Loucy (cell line): ENCODE measurements at regions not wholly inside any gene's neighbourhood (a gene's known extent, or its start where the extent isn't known, plus 50 kb on each side); places are given as distances from the start of the nearest gene placed in this dataset.

Source experiments
- H2AFZ ChIP-seq: fragments of 200-600 bp; sonication (generic); 2 replicates; pipeline ENCODE4 v1.6.0; 2016; ENCODE audit warnings: antibody characterized with exemption, mild to moderate bottlenecking, low read length, moderate library complexity
- H3F3A ChIP-seq: fragments of 200-600 bp; 2 replicates; pipeline ENCODE4 v1.6.0; 2016; ENCODE audit warnings: antibody characterized with exemption, low read depth, mild to moderate bottlenecking
- H3K27me3 ChIP-seq: fragments of 200-600 bp; sonication (generic); 2 replicates; pipeline ENCODE4 v1.6.1; 2014; ENCODE audit warnings: low read length, mild to moderate bottlenecking; ENCODE audit not compliant: insufficient read depth, poor library complexity, severe bottlenecking
- H3K36me3 ChIP-seq: fragments of 200-600 bp; sonication (generic); 2 replicates; pipeline ENCODE4 v1.6.1; 2016; ENCODE audit warnings: low read length; ENCODE audit not compliant: insufficient read depth
- H3K4me1 ChIP-seq: fragments of 200-600 bp; sonication (generic); 2 replicates; pipeline ENCODE4 v1.5.1; 2014; ENCODE audit warnings: low read length, mild to moderate bottlenecking; ENCODE audit not compliant: insufficient read depth, poor library complexity, severe bottlenecking
- H3K4me2 ChIP-seq: fragments of 200-600 bp; sonication (generic); 2 replicates; pipeline ENCODE4 v1.6.0; 2014; ENCODE audit warnings: antibody characterized with exemption, low read length, low read depth, mild to moderate bottlenecking; ENCODE audit not compliant: poor library complexity, severe bottlenecking
- H3K4me3 ChIP-seq: fragments of 200-600 bp; sonication (generic); 2 replicates; pipeline ENCODE4 v1.5.1; 2014; ENCODE audit warnings: low read length, mild to moderate bottlenecking, mixed read lengths; ENCODE audit not compliant: poor library complexity, severe bottlenecking
- H3K79me2 ChIP-seq: fragments of 200-600 bp; sonication (generic); 2 replicates; pipeline ENCODE4 v1.6.1; 2014; ENCODE audit warnings: low read length; ENCODE audit not compliant: insufficient read depth
- H3K9ac ChIP-seq: fragments of 200-600 bp; sonication (generic); 2 replicates; pipeline ENCODE4 v1.6.0; 2014; ENCODE audit warnings: mild to moderate bottlenecking, low read depth, low read length, moderate library complexity; ENCODE audit not compliant: poor library complexity, severe bottlenecking
- H3K9me2 ChIP-seq: fragments of 200-600 bp; sonication (generic); replicated peaks from 2 replicates; pipeline ENCODE4 v1.6.1; 2016; ENCODE audit warnings: low read depth, low read length, mixed read lengths
- H3K9me3 ChIP-seq: fragments of 200-600 bp; sonication (generic); 2 replicates; pipeline ENCODE4 v1.6.1; 2014; ENCODE audit warnings: mild to moderate bottlenecking, antibody characterized with exemption, low read length, low read depth; ENCODE audit not compliant: insufficient read depth
- H4K20me1 ChIP-seq: fragments of 200-600 bp; sonication (generic); 2 replicates; pipeline ENCODE4 v1.6.0; 2014; ENCODE audit warnings: antibody characterized with exemption, low read length, mild to moderate bottlenecking; ENCODE audit not compliant: insufficient read depth, poor library complexity, severe bottlenecking
- CTCF ChIP-seq: fragments of 200-600 bp; sonication (generic); conservative IDR thresholded peaks from 2 replicates; pipeline ENCODE4 v1.5.1; 2014; ENCODE audit warnings: mild to moderate bottlenecking, antibody characterized with exemption, low read length
- EZH2phosphoT487 ChIP-seq: fragments of 200-600 bp; IDR thresholded peaks from 2 replicates; pipeline ENCODE4 v1.6.1; 2018; ENCODE audit warnings: antibody characterized with exemption, mild to moderate bottlenecking, moderate library complexity, borderline replicate concordance

GRCh38 chr15:39194106-39194830, 386.6 kb upstream of the THBS1 start:
- Histone ChIP-seq H4K20me1 (no peaks in the 10 kb centered on the region), H3K36me3 (no peaks in the 10 kb centered on the region), H3K79me2 (no peaks in the 10 kb centered on the region), H3K9me3 (no peaks in the 10 kb centered on the region), H3K4me2 (no peak overlapping the region), H3K9ac (no peak overlapping the region), H2AFZ (0 out of 2 replicates have a peak overlapping the region, but pooled peaks have one; percentile 10), H3K9me2 (no peaks in the 10 kb centered on the region), H3K27me3 (no peaks in the 10 kb centered on the region), H3F3A (no peaks in the 10 kb centered on the region), H3K4me3 (no peak overlapping the region), H3K4me1 (no peaks in the 10 kb centered on the region)
- TF ChIP-seq EZH2phosphoT487 (no peak), CTCF (no peak)

- no peak overlapping the region for H3K4me3 ChIP-seq
- TF ChIP-seq EZH2phosphoT487 (no peak), CTCF (no peak)
- H3K36me3 ChIP-seq = no peaks in the 10 kb centered on the region
- no peaks in the 10 kb centered on the region for H3K9me2 ChIP-seq
- no peaks in the 10 kb centered on the region for H3K79me2 ChIP-seq
- H3K9ac ChIP-seq = no peak overlapping the region
- H3K9me3 ChIP-seq = no peaks in the 10 kb centered on the region
- H3F3A ChIP-seq = no peaks in the 10 kb centered on the region
- H4K20me1 ChIP-seq = no peaks in the 10 kb centered on the region
- H3K4me2 ChIP-seq = no peak overlapping the region
- no peaks in the 10 kb centered on the region for H3K4me1 ChIP-seq
- H3K27me3 ChIP-seq = no peaks in the 10 kb centered on the region
- no peak overlapping the region for H2AFZ ChIP-seq
Measured at GRCh38 chr15:39195961-39196486, 384.9 kb upstream of the THBS1 start.

- Histone ChIP-seq H3K4me1 (no peaks in the 10 kb centered on the region), H3K4me3 (no peak overlapping the region), H3F3A (no peaks in the 10 kb centered on the region), H2AFZ (no peak overlapping the region), H3K9me2 (no peaks in the 10 kb centered on the region), H3K27me3 (no peaks in the 10 kb centered on the region), H3K9ac (no peak overlapping the region), H3K4me2 (no peak overlapping the region), H3K9me3 (no peaks in the 10 kb centered on the region), H3K79me2 (no peaks in the 10 kb centered on the region), H3K36me3 (no peaks in the 10 kb centered on the region), H4K20me1 (no peaks in the 10 kb centered on the region)
- TF ChIP-seq CTCF = no peak
- TF ChIP-seq EZH2phosphoT487 = no peak
Measured at GRCh38 chr15:39198044-39199000, 382.6 kb upstream of the THBS1 start.
